HL-60 (cell line): ENCODE measurements at regions not wholly inside any gene's neighbourhood (a gene's known extent, or its start where the extent isn't known, plus 50 kb on each side); places are given as distances from the start of the nearest gene placed in this dataset.

ENCODE experiments used
- CTCF ChIP-seq: IDR thresholded peaks from one replicate; pipeline ENCODE4 v1.5.1; 2011; ENCODE audit warnings: low read length, control low read depth, inconsistent platforms; ENCODE audit not compliant: insufficient read depth
- GABPA ChIP-seq: IDR thresholded peaks from 2 replicates; pipeline ENCODE4 v1.6.1; 2012; ENCODE audit warnings: low read depth
- POLR2AphosphoS5 ChIP-seq: IDR thresholded peaks from 2 replicates; pipeline ENCODE4 v1.6.1; 2012; ENCODE audit warnings: low read depth
- SPI1 ChIP-seq: IDR thresholded peaks from 2 replicates; pipeline ENCODE4 v1.6.1; 2012; ENCODE audit warnings: low read depth, mild to moderate bottlenecking, borderline replicate concordance

DNA sequence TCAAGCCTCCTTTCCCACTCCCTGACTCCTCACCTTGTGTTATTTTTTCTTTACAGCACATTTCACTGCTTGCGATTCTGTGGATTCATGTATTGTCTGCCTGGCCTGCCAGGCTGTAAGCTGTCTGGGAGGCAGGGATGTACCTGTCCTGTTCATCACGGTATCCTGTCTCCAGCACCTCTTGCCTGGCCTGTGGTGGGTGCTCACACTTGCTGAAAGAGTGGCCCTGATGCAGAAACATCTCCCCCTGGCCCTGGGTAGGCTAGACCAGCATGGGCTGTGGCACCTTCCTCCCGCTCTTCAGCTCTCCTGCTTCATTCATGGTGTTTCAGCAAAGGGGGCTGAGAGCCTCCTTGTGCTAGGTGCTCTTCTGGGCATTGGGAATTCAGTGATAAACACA is 60.1 kb upstream of the KCNG1 start:
- no peak for TF ChIP-seq GABPA
- TF ChIP-seq CTCF: no peak
- TF ChIP-seq SPI1: no peak
- no peak for TF ChIP-seq POLR2AphosphoS5
